GM23338 (cell line): ENCODE measurements at regions not wholly inside any gene's neighbourhood (a gene's known extent, or its start where the extent isn't known, plus 50 kb on each side); places are given as distances from the start of the nearest gene placed in this dataset.

Source experiments
- EZH2 ChIP-seq: fragments of 200-600 bp; sonication (generic); IDR thresholded peaks from one replicate; pipeline ENCODE4 v1.8.0; 2017; ENCODE audit warnings: antibody characterized with exemption, mild to moderate bottlenecking, low read depth; ENCODE audit not compliant: unreplicated experiment
- EZH2phosphoT487 ChIP-seq: fragments of 200-600 bp; sonication (generic); IDR thresholded peaks from one replicate; pipeline ENCODE4 v1.8.1; 2018; ENCODE audit warnings: antibody characterized with exemption; ENCODE audit not compliant: unreplicated experiment
- JUNB ChIP-seq: IDR thresholded peaks from one replicate; pipeline ENCODE4 v1.6.1; 2016; ENCODE audit warnings: antibody characterized with exemption; ENCODE audit not compliant: unreplicated experiment
- NANOG ChIP-seq: IDR thresholded peaks from 2 replicates; pipeline ENCODE4 v1.6.1; 2016; ENCODE audit warnings: antibody characterized with exemption, borderline replicate concordance
- POLR2AphosphoS5 ChIP-seq: IDR thresholded peaks from 2 replicates; pipeline ENCODE4 v1.6.1; 2016; ENCODE audit warnings: antibody characterized with exemption, low read depth
- TF ChIP-seq, protein P1 (sequence below), 2 experiments: fragments of 200-600 bp in 1 of 2; sonication (generic) in 1 of 2; conservative IDR thresholded peaks; 2 replicates each; pipeline versions ENCODE4 v1.5.1 to v1.6.1; 2016 to 2017; ENCODE audit warnings: antibody characterized with exemption in 2 of 2, low read depth in 2 of 2, mild to moderate bottlenecking in 2 of 2, moderate library complexity in 1 of 2
- TF ChIP-seq, protein P2 (sequence below): IDR thresholded peaks from one replicate; pipeline ENCODE4 v1.6.1; 2018; ENCODE audit warnings: antibody characterized with exemption; ENCODE audit not compliant: unreplicated experiment

DNA sequence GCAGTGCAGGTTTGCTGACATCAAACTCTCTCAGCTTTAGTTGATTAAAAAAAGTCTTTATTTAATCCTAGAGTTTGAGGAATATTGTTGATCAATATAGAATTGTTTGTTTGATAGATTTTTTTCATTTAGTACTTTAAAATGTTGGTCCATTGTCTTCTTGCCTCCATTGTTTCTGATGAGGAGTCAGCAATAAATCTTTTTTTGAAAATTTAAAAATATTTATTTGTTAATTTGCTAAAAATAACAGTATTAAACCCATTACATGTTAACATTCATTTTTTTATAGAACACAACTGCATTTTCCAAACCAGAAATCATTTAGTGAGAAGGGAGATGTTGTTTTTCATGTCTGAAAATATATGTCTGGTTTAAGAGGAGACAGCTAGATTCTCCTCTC is 173.8 kb upstream of the USP24 start:
- TF ChIP-seq, protein P1, sequence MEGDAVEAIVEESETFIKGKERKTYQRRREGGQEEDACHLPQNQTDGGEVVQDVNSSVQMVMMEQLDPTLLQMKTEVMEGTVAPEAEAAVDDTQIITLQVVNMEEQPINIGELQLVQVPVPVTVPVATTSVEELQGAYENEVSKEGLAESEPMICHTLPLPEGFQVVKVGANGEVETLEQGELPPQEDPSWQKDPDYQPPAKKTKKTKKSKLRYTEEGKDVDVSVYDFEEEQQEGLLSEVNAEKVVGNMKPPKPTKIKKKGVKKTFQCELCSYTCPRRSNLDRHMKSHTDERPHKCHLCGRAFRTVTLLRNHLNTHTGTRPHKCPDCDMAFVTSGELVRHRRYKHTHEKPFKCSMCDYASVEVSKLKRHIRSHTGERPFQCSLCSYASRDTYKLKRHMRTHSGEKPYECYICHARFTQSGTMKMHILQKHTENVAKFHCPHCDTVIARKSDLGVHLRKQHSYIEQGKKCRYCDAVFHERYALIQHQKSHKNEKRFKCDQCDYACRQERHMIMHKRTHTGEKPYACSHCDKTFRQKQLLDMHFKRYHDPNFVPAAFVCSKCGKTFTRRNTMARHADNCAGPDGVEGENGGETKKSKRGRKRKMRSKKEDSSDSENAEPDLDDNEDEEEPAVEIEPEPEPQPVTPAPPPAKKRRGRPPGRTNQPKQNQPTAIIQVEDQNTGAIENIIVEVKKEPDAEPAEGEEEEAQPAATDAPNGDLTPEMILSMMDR (conservative IDR thresholded peaks at IDR 0.05; ENCODE audit: low read depth in 2 of 2), result no peak
- TF ChIP-seq EZH2 (no peak), POLR2AphosphoS5 (no peak), NANOG (no peak), EZH2phosphoT487 (no peak), JUNB (no peak)
- TF ChIP-seq, protein P2, sequence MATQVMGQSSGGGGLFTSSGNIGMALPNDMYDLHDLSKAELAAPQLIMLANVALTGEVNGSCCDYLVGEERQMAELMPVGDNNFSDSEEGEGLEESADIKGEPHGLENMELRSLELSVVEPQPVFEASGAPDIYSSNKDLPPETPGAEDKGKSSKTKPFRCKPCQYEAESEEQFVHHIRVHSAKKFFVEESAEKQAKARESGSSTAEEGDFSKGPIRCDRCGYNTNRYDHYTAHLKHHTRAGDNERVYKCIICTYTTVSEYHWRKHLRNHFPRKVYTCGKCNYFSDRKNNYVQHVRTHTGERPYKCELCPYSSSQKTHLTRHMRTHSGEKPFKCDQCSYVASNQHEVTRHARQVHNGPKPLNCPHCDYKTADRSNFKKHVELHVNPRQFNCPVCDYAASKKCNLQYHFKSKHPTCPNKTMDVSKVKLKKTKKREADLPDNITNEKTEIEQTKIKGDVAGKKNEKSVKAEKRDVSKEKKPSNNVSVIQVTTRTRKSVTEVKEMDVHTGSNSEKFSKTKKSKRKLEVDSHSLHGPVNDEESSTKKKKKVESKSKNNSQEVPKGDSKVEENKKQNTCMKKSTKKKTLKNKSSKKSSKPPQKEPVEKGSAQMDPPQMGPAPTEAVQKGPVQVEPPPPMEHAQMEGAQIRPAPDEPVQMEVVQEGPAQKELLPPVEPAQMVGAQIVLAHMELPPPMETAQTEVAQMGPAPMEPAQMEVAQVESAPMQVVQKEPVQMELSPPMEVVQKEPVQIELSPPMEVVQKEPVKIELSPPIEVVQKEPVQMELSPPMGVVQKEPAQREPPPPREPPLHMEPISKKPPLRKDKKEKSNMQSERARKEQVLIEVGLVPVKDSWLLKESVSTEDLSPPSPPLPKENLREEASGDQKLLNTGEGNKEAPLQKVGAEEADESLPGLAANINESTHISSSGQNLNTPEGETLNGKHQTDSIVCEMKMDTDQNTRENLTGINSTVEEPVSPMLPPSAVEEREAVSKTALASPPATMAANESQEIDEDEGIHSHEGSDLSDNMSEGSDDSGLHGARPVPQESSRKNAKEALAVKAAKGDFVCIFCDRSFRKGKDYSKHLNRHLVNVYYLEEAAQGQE, result no peak
